Breast epithelium (tissue), 3 donors: ENCODE measurements at regions not wholly inside any gene's neighbourhood (a gene's known extent, or its start where the extent isn't known, plus 50 kb on each side); places are given as distances from the start of the nearest gene placed in this dataset.

Source experiments
- POLR2AphosphoS5 ChIP-seq, 3 donors: sonication (generic); formaldehyde crosslinking; IDR thresholded peaks; one replicate each; pipeline ENCODE4 v1.6.1; 2017; ENCODE audit warnings: antibody characterized with exemption in 3 of 3
- TF ChIP-seq, protein P1 (sequence below), 3 donors: fragments of 450-650 bp; IDR thresholded peaks; one replicate each; pipeline ENCODE4 v1.5.1; 2016 to 2017; ENCODE audit warnings: antibody characterized with exemption in 3 of 3, mild to moderate bottlenecking in 3 of 3, moderate library complexity in 3 of 3

DNA sequence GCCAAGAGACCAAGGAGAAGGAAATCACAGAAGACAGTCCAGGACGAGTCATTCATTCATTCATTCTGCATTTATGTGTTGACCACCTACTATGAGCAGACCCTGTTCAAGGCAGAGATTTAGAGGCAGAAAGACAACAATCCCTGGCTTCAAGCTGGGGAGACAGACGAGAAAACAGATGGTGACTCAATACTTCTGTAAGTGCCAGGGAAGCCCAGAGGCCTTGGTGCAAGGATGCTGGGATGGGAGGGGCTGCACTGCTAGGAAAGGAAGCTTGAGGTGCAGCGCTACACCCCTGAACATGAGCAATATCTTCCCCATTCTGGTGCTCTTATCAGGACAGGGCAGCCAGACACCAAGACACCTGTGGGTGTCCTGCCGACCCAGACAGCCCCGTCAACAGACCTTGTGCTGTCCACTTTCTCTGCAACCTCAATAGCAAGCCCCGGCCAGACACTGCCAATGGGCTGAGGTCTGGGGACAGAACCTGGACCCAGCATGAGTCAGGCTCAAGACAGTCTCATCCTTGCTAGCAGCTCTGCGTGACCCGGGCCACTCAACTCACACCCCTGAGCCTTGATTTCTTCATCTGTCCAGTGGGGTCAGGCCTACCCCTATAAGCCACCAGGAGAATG, 163.5 kb downstream of the COPRS start:
- TF ChIP-seq, protein P1, sequence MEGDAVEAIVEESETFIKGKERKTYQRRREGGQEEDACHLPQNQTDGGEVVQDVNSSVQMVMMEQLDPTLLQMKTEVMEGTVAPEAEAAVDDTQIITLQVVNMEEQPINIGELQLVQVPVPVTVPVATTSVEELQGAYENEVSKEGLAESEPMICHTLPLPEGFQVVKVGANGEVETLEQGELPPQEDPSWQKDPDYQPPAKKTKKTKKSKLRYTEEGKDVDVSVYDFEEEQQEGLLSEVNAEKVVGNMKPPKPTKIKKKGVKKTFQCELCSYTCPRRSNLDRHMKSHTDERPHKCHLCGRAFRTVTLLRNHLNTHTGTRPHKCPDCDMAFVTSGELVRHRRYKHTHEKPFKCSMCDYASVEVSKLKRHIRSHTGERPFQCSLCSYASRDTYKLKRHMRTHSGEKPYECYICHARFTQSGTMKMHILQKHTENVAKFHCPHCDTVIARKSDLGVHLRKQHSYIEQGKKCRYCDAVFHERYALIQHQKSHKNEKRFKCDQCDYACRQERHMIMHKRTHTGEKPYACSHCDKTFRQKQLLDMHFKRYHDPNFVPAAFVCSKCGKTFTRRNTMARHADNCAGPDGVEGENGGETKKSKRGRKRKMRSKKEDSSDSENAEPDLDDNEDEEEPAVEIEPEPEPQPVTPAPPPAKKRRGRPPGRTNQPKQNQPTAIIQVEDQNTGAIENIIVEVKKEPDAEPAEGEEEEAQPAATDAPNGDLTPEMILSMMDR (IDR thresholded peaks at IDR 0.05): no peak
- TF ChIP-seq POLR2AphosphoS5 (IDR thresholded peaks at IDR 0.05): no peak
